Renal cortex interstitium (tissue), 11 donors: ENCODE measurements at regions not wholly inside any gene's neighbourhood (a gene's known extent, or its start where the extent isn't known, plus 50 kb on each side); places are given as distances from the start of the nearest gene placed in this dataset.

Experiments used
- DNase-seq, 11 donors: peaks; one replicate each; pipeline ENCODE4 v3.0.0-alpha.2; 2013; ENCODE audit warnings: low read depth in 9 of 11, low spot score in 4 of 11; ENCODE audit errors: extremely low read depth in 1 of 11

DNA sequence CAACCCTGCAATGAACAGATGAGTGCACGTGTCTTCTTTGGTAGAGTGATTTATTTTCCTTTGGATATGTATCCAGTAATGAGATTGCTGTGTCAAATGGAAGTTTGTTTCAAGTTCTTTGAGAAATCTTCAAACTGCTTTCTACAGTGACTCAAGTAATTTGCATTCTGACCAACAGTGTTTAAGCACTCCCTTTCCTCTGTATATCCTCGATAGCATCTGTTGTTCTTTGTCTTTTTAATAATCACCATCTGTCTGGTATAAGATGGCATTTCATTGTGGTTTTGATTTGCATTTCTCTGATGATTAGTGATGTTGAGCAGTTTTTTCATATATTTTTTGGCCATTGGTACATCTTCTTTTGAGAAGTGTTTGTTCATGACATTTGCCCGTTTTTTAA is 1608.3 kb upstream of the ZEB2 start:
- DNase-seq, result no peak

DNA sequence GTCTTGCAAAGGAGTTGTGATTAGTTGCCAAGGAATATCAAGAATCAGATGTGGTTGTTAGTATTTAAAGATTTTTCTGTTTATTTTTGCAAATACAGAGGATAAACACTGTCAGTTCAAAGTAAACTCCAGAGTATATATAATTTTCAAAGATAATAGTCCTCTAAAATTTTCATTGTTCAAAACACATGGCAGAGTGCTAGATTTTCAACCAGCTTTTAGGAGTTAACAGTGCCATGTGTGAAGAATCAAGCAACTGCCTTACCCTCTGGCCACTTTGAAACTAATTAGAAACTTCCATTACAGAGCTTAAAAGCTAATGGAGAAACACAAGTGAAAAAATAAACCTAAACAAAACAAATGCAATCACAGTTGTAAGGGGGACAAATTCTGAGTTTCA is 1605.6 kb upstream of the ZEB2 start:
- no peak for DNase-seq

DNA sequence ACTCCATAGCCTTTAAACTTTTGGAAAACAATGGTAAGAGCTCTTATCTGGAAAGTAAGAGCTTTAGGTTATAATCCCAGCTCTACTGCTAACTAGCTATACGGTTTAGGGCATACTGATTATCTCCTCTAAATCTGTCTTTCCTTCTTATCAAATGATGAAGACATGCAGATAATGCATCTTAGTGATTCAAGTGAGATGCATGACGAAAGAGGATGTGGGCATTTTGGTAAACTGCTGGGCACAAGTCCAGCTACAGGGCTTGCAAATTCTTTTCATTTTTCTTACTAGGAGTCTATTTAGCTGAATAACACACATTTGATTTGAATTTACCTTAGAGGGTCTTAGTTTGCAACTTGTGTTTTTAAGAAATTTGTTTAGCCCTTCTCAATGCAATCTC is 1604.8 kb upstream of the ZEB2 start:
- no peak for DNase-seq

DNA sequence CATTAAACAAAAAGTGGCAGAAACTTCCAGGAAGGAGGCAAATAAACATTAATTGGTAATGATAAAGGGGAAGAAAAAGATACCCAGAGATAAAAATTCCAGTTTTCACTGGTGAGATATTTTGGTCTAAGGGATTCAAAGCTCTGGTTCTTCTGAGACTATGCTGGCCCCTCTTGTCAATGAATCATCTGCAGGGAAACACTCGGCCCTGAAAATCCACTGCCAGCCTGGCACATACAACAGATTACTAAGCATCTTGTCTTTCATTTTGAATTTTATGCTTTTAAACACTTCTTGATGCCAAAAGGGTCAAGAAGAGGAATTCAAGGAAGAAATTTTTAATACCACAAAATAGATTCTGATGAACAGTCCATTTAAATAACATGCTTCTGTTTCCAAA is 1603.8 kb upstream of the ZEB2 start:
- no peak for DNase-seq

DNA sequence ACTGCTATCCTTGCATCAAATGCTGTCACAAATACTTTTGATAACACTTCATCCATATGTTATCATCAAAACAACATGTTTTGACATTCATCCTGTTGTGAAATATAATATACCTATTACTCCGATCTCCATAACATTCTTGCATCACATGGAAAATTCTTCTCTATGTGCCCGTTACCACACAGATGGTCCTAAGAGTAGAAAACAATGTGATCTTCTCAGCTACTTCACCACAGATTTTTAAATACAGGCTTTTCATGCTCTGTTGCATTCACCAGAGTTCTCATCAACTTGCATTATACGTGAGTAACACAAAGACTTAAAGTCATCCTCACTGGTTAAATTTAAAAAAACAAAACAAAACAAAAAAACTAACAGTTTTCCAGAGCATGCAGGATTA is 1603.3 kb upstream of the ZEB2 start:
- DNase-seq, result no peak

DNA sequence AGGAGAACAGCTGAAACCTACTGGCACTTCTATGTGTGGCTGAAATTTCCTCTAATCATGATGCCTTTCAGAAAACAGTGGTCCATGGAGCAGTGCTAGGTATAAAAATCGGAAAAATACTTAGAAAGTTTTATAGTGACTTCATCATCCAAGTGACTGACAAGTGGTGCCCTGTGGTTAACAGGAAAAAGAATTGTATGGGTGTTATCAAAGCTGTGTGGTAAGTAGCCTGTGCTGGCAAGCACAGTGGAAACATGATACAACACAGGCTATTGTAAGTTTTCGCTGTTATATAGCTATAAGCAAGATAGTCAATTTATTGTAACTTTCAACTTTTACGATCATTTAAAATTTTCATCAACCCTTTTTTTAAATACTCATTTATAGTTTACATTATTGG is 1599.7 kb upstream of the ZEB2 start:
- no peak for DNase-seq

DNA sequence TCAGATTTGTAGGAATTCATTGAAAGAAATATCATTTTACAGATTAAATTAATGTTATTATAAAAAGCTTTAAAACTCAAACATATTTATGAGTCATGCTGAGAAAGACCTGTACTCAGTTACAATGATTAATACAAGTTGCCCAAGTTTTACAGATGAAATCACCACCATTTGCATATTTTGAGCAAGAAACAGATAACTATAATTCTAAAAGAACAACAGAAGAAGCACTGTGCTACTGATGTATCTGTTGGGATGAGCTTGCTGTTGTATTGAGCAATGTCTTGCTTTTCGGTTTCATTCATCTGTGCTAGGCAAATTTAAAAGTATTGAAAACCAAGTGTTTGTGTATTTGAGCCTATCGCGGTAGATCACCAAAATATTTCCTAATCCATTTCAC is 1589.1 kb upstream of the ZEB2 start:
- DNase-seq, result no peak

DNA sequence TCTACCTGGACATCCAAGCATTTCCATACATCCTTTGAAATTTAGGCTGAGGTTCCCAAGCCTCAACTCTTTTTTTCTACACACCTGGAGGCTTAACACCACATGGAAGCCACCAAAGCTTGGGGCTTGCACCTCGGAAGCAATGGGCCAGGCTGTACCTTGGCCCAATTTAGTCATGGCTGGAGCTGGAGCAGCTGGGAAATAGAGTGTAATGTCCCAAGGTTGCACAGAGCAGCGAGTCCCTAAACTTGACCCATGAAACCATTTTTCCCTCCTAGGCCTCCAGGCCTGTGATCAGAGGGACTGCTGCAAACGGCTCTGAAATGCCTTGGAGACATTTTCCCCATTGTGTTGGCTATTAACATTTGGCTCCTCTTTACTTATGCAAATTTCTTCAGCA is 1574.3 kb upstream of the ZEB2 start:
- DNase-seq, result no peak

DNA sequence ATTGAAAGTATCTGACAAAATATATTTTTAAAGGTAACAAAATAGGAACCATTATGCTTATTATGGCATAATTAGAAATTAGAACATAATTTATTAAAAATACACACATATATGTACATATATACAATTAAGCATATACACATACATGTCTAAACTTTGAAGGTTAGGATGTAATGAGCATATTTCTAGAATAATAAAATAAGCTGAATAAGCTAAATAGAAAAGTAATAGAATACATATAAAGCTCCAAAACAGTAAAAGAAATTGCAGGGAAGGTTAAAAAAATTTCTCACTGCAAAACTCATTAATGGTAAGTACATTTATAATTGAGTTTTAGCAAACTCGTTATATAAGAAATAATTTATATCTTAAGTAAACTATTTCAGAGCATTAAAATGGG is 1561.5 kb upstream of the ZEB2 start:
- DNase-seq, result no peak

DNA sequence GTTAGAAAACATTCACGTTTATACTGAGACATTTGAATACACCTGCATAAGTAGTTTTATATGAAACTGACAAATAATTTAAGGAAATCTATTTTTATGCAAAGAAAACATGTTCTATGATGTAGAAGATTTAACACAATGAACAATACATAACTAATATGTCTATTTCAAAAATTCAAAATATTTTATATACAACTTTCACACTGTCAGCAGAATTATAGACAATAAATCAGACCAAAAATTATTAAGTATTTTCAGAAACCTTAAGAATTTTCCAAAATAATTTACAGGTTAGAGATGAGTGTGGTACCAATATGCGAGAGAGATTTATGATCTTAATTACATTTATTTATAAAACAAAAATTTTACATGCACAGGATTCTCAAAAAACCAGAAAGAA is 1561.0 kb upstream of the ZEB2 start:
- no peak for DNase-seq

DNA sequence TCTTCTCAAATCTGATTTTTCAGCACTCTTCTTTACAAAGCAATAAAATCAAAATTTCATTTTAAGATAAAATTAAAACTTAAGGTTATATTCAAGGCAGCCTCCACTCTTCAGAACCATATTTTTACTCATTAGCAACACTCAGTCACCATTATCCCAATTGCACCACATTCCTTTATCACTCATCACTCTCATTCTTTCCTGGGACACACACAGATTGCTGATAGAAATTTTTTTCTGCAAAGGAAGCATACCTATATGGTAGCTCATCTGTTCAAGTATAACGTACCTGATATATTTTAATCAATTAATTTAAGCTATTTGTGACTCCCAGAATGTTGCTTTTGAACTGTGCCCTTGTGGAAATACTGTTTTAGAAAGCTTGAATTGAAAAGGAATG is 1559.3 kb upstream of the ZEB2 start:
- no peak for DNase-seq

DNA sequence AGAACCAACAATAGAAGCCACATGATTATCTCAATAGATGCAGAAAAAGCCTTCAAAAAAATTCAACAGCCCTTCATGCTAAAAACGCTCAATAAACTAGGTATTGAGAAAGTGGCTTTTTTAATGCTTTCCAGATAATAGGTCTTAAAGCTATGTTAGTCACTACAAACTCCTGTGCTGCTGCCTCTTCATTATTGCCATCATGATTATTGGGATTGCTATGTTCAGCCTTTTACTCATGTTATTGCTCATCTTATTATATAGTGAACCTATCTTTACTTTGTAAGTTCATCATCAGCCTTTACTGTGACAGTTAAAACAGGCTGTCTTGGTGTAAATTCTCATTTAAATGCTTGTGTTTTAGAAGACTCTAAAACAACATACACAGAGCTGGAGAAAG is 1557.2 kb upstream of the ZEB2 start:
- no peak for DNase-seq

DNA sequence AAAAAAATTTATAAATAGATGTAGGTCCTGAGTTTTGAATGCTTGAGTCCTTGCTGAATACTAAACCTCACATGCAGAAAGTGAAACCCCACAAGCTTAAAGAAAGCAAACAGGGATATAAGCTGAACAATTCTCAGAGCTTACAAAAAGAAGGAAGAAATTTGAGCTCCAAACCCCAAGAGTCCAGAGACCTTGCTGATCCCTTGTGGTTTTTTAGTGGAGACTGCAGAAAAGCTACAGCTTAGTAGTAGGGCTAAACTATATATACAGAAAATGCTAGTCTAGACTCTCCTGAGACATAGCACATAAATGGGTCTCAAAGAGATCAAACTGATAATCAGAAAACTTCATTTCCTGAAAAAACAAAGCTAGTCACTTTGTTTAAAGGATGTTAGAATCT is 1548.1 kb upstream of the ZEB2 start:
- no peak for DNase-seq

DNA sequence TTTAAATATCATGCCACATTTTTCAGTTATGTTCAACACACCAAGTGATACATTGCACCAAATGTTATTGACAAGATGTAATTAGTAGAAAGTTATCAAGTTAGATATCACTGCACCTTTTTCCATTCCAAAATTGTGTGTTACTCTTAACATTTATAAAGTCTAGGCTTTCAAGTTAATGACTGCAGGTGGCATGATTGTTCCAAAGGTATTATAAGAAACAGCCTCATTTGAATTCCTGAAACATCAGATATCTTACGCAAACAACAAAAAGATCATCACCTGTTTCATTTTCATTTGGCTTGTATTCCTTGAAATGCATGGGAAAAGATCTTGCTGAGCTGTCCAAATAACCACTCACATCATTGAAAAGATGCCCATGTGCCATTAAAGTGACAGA is 1528.2 kb upstream of the ZEB2 start:
- DNase-seq, result no peak

DNA sequence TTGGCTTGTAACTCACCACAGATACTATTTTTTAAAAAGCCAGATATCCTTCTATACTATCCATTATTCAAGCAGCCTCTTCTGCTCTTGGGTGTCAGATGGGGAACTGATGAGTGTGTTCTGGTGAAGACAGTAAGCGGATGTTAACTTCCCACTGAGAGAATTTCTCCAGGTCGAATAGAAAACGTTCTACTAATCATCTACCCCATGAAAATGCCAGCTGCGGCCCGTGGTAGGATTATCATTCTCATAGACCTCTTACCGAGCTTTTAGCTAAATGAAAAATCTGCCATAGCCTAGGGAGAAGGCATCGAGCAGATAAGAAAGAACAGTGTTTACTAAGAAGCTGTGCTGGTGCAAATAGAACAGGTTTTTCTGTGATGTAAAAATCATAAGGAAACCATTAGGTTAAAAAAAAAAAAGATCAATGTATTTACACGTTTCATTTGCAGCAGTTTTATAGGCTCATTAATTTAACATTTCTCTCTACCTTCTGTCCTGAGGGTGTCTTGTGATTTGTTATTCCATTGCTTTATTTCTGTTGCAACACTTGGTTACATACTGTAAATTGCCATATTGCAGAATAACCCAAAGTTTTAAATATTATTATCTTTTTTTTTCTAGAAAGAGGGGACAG is 1521.5 kb upstream of the ZEB2 start:
- no peak for DNase-seq

DNA sequence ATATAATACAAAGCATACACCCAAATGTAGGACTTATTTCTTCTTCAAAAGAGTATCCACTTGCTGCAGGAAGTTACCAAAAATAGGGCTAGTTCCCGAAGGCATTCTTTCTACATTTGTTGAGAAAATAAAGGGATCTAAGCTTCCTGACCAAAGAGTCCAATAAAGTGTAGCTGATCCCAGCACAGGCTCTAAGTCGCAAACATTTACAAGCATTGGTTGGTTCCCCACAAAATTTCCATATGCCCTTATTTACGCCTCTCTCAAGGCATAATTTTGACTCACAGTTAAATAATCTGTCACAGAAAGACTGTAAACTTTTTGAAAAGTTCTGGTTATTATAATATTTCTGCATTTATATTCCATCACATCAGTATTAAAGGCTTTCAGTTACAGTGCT is 1520.1 kb upstream of the ZEB2 start:
- no peak for DNase-seq

DNA sequence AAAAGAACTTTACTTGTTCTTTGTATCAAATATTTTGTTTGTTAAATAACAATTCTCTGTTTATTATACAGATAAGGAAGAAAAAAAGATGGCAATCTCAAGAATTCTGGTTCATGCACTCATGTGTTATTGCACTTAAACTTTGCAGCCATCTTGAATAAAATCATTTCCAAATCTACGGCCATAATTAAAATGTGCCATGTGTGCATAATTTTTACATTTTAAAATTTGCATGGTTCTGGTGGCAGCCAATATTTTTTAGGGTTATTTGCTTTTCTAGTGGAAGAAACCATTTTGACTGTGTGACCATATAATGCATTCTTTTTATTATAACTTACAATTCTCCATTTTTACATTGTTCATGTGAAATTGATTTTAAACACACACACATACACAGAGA is 1518.1 kb upstream of the ZEB2 start:
- no peak for DNase-seq

DNA sequence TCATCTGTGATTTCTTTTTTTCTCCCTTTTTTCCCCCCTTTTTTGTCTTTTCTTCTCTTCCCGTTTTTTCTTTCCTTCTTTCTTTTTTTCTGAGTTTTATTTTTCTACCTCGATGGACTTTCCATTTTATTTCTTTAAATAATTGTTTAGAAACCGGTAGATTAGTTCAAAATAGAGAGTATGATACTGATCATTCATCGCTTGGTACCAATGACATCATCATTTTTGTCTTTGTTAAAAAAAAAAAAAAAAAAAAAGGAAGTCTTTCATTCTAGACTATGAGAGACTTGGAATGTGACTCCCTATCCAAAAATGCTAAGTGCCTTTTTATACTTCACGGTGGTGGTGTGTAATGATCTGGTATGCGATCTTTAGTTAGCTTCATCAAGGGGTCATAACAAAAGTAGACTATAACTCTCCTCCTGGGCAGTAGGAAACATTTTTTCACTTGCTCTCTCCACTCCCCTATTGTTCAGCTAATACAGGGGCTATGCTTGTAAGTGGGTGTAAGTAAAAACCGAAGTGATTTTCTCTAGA is 1517.5 kb upstream of the ZEB2 start:
- DNase-seq, result no peak

DNA sequence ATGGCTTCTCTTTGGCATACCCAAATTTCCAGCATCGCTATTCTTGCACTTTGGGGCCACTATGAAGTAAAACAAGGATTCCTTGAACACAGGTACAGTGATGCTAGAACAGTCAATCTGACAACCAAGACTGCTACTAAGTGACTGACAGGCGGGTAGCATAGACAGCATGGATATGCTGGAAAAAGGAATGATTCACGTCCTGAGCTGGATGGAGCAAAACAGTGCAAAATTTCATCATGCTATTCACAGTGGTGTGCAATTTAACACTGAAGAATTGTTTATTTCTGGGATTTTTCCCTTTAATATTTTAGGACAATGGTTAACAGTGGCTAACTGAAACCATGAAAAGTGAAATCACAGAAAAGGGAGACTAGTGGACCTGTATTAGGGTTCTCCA is 1511.2 kb upstream of the ZEB2 start:
- DNase-seq, result no peak

DNA sequence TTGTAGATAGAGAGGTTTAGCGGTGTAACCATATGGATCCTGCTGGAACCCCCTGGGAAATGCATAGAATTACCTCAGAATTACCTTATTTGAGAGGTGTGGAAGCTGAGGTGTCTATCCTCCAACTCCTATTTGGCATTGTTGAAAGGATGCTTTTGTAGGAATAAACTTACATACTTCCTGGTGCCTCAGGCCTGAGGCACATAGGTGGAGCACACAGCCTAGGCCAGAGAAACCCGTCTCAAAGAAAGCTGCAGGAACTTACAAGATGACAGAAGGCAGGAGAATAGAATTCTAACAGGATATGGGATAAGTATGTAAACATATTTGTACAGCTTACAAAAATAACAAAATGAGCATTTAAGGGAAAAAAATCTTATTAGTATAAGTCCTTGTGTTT is 1507.2 kb upstream of the ZEB2 start:
- no peak for DNase-seq

DNA sequence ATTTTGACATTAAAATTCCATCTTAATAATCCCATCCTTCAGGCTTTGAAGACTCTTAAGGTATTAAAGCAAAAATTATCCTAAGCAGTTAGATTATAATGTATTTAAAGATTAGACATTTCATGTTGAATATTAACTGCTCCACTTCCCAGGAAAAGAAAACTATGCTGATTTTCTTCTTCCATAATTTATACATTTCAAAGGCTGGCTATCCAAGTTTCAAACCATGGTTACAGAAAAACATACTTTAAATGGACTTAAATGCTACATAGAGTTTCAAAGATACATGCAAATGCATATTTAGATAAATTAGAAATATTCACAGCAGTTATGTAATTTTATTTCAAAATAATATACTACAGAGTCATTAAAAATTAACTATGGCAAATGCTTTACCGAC is 1505.6 kb upstream of the ZEB2 start:
- DNase-seq, result no peak
